ENCODE measurements at regions not wholly inside any gene's neighbourhood (a gene's known extent, or its start where the extent isn't known, plus 50 kb on each side); places are given as distances from the start of the nearest gene placed in this dataset.

- no peak for DNase-seq (ENCODE audit: low read depth)
Measured at GRCh38 chr7:72524037-72524436, 111.9 kb upstream of the CALN1 start.

- DNase-seq (ENCODE audit: low read depth): no peak
Measured at GRCh38 chr7:72504061-72504706, 92.0 kb upstream of the CALN1 start.

- DNase-seq (ENCODE audit: low read depth): no peak
Measured at GRCh38 chr7:72503644-72504043, 91.5 kb upstream of the CALN1 start.

DNA sequence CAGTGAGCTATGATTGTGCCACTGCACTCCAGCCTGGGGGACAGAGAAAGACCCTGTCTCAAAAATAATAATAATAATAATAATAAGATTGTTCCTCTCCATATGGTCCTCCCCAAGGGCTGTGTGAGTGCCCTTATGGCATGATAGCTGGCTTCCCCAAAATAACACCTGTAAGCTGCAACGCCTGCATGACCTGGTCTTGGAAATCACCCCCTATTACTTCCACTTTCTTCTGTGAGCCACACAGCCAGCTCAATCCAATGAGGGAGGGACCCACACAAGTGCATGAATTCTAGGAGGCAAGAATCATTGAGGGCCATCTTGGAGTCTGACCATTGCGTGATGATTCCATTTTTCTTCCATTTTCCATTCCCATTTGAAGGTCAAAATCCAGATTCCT is 82.7 kb upstream of the CALN1 start:
- no peak for DNase-seq (ENCODE audit: low read depth)

GRCh38 chr7:72493850-72494661 is 81.9 kb upstream of the CALN1 start:
- peak; percentile 16 for DNase-seq (ENCODE audit: low read depth)

- no peak for DNase-seq (ENCODE audit: low read depth)
Measured at GRCh38 chr7:72492461-72493065, 80.4 kb upstream of the CALN1 start.

- DNase-seq (ENCODE audit: low read depth): no peak
Measured at GRCh38 chr7:72490301-72490700, 78.2 kb upstream of the CALN1 start.

DNA sequence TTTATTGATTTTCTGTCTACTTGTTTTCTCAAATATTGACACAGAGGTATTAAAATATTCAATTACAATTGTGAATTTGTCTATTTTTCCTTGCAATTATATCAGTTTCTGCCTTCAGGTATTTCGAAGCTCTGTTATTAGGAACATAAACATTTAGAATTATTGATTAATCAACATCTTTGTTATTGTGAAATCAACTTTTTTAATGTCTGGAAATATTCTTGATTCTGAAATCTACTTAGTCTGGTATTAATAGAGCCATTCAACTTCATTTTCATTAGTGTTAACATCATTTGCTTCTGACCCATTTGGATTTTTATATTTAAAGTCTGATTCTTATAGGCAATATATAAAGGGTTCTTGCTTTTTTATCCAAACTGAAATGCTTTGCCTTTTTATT is 69.8 kb upstream of the CALN1 start:
- no peak for DNase-seq (ENCODE audit: low read depth)

- DNase-seq (ENCODE audit: low read depth): no peak
Measured at GRCh38 chr7:72476608-72477305, 64.6 kb upstream of the CALN1 start.

DNA sequence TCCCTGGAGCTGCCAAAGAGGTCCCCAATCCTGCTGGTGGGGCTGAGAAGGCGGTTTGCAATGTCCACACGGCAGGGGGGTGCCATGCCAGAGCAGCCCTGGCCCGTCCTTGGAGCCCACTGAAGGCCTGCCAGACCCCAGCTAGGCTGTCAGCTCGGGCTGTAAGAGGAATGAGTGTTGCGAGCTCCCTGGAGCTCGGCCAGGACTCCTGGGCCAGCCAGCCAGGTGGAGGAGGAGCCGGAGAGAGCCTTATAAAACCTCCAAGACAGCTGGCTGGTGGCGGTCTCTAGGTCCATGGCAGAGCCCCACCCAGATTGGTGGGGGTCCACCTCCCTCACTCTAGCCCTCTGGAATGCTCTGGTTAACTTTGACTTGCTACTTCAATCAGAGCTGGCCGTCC is 55.1 kb upstream of the CALN1 start:
- no peak for DNase-seq (ENCODE audit: low read depth)

- no peak for DNase-seq (ENCODE audit: low read depth)
Measured at GRCh38 chr7:72466797-72467196, 54.7 kb upstream of the CALN1 start.

- DNase-seq (ENCODE audit: low read depth): no peak
Measured at GRCh38 chr7:72465521-72465920, 53.4 kb upstream of the CALN1 start.

DNA sequence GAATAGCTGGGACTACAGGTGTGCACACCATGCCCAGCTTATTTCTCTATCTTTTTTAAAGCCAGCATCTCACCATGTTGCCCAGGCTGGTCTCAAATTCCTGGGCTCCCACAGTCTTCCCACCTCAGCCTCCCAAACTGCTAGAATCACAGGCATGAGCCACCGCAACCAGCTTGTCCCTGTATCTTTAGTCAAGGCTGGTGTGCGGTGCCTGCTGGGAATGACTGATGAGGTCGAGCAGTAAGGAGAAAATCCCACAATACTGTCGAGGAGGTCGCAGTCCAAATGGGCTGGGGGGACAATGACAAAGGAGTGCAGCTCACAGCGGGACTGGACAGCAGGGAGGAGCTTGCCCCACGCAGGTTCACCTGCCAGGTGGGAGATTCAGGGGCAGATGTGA is 50.2 kb upstream of the CALN1 start:
- no peak for DNase-seq (ENCODE audit: low read depth)
